ENCODE measurements at regions not wholly inside any gene's neighbourhood (a gene's known extent, or its start where the extent isn't known, plus 50 kb on each side); places are given as distances from the start of the nearest gene placed in this dataset.

DNA sequence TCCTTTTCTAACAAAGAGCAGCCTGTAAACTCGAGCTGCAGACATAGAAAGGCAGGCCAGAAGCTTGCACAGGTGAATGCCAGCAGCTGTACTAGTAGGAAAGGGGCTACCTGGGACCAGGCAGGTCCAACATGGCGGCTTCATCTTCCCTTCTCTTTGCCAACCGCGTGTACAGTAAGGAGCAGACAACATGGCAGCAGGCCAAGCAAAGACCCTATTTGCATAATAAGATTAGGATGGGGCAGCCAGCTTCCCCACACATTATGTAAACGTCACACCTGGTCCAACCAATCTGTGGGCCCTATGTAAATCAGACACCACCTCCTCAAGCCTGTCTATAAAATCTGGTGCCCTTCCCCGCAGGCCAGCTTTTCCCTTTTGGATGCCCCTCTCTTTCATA is 1186.5 kb upstream of the AUTS2 start:
- H3K4me3 ChIP-seq, result no peak overlapping the region
- intact Hi-C loops (cut with DNase I), result no loop called here
- H3K36me3 ChIP-seq, result no peaks in the 10 kb centered on the region
- no peaks in the 10 kb centered on the region for H3K4me1 ChIP-seq
- H3K27ac ChIP-seq, result no peak overlapping the region
- H3K27me3 ChIP-seq, result no peaks in the 10 kb centered on the region
- DNase-seq (ENCODE audit: low spot score in 2 of 2), result no peak
- TF ChIP-seq, protein P1, sequence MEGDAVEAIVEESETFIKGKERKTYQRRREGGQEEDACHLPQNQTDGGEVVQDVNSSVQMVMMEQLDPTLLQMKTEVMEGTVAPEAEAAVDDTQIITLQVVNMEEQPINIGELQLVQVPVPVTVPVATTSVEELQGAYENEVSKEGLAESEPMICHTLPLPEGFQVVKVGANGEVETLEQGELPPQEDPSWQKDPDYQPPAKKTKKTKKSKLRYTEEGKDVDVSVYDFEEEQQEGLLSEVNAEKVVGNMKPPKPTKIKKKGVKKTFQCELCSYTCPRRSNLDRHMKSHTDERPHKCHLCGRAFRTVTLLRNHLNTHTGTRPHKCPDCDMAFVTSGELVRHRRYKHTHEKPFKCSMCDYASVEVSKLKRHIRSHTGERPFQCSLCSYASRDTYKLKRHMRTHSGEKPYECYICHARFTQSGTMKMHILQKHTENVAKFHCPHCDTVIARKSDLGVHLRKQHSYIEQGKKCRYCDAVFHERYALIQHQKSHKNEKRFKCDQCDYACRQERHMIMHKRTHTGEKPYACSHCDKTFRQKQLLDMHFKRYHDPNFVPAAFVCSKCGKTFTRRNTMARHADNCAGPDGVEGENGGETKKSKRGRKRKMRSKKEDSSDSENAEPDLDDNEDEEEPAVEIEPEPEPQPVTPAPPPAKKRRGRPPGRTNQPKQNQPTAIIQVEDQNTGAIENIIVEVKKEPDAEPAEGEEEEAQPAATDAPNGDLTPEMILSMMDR (IDR thresholded peaks at IDR 0.05), result no peak
- no peaks in the 10 kb centered on the region for H3K9me3 ChIP-seq

DNA sequence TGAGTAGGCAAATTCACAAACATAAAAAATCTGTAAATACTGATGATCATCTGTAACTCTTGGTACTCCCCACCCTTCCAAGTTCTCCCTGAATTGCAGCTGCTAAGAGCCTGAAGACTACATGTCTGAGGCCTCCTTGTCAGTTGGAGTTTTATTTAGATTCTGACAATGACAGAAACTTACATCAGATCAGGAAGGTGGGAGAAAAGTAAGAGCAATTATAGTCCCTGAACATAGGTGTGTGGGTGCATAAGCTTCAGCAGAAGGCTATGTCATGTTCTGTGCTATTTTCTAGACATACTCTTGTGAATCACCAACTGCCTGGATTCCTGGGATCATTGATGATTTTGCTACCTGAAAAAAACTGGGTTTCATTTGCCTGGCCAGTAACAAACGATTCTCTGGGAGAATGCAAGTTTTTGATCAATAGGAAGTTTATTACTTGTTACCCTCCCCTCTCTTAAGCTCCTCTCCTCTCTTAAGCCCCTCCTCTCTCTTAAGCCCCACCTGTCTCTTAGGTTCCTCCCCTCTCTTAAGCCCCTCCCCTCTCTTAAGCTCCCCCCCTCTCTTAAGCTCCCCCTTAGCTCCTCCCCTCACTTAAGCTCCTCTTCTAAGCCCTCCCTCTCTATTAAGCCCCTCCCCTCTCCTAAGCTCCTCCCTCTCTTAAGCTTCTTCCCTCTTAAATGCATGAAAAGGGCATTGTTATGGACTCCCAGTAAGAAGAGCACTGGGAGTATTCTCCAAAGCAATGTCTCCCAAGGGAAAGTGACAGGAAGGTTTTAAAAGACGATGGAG is 1183.4 kb upstream of the AUTS2 start:
- intact Hi-C loops (cut with DNase I), result no loop called here
- Histone ChIP-seq H3K27me3 (no peaks in the 10 kb centered on the region), H3K4me3 (no peak overlapping the region), H3K4me1 (no peaks in the 10 kb centered on the region), H3K36me3 (no peaks in the 10 kb centered on the region), H3K27ac (no peak overlapping the region), H3K9me3 (peaks cover 0 to 4% of the 10 kb centered on the region in 2 donors)
- TF ChIP-seq, protein P1 (IDR thresholded peaks at IDR 0.05), result no peak
- DNase-seq (ENCODE audit: low spot score in 2 of 2), result no peak

- TF ChIP-seq, protein P1 (IDR thresholded peaks at IDR 0.05), result no peak
- peaks cover 0 to 4% of the 10 kb centered on the region in 2 donors for H3K9me3 ChIP-seq
Observed at GRCh38 chr7:68417002-68417401, 1181.3 kb upstream of the AUTS2 start.

DNA sequence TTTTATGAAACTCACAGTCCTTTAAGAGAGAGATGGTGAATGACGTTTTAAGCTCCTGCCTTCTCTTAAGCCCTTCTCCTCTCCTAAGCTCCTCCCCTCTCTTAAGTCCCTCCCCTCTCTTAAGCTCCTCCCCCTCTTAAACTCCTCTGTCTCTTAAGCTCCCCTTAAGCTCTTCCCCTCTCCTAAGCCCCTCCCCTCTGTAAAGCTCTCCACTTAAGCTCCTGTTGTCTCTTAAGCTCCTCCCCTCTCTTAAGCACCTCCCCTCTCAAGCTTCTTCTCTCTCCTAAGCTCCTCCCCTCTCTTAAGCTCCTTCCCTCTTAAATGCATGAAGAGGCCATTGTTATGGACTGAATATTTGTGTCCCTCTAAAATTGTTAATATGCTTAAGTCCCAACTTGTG is 1180.6 kb upstream of the AUTS2 start:
- DNase-seq (ENCODE audit: low spot score in 2 of 2), result no peak
- Histone ChIP-seq H3K36me3 (no peaks in the 10 kb centered on the region), H3K4me3 (no peak overlapping the region), H3K4me1 (no peaks in the 10 kb centered on the region), H3K27me3 (no peaks in the 10 kb centered on the region), H3K9me3 (peaks cover 0 to 4% of the 10 kb centered on the region in 2 donors), H3K27ac (no peak overlapping the region)
- intact Hi-C loops (cut with DNase I), result no loop called here
- TF ChIP-seq, protein P1 (IDR thresholded peaks at IDR 0.05), result no peak

More at GRCh38 chr7:68417002-68417401, 1181.3 kb upstream of the AUTS2 start:
- DNase-seq (ENCODE audit: low spot score in 2 of 2), result no peak
- no peaks in the 10 kb centered on the region for H3K4me1 ChIP-seq
- H3K27ac ChIP-seq, result no peak overlapping the region
- no peaks in the 10 kb centered on the region for H3K36me3 ChIP-seq
- intact Hi-C loops (cut with DNase I), result no loop called here
- no peaks in the 10 kb centered on the region for H3K27me3 ChIP-seq
- no peak overlapping the region for H3K4me3 ChIP-seq

DNA sequence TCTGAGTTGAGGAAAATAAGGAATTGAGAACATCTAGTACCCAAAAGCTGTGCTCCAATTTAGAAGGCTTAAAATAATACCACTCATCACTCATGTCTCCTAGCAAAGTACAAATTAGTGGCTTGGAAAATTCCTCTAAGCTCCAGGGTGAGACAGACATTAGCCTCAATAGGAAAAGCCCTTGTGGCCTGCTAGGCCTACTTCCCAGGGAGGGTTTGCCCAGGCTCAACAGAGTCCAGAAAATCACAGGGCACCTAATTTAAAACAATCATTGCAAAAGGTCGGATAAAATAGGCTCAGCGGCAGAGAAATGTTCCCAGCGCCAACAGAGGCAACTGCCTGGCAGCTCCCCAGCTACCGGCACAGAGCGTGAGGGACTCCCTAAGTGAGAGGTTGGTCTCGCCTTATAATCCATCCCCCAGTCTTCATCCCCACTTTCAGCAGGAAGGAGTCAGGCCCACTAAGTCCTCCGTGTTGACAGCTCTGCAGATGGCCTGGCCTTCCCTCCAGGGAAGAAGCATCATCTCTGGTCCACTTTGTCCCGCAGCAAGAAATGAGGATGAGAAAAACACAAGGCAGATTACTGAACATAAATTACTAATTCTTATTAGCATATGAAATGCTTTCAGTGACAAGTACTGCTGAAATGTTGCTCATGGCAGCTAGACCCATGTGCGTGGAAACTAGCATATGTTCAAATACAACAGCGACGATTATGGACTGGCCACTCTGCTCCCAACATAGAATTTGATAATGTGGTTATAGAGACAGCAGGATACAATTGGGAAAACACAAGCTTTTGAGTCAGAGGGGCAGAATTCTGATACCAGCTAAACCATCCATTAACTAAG is 1177.7 kb upstream of the AUTS2 start:
- peaks cover 0 to 4% of the 10 kb centered on the region in 2 donors for H3K9me3 ChIP-seq
- no peaks in the 10 kb centered on the region for H3K36me3 ChIP-seq
- DNase-seq (ENCODE audit: low spot score in 2 of 2), result peak; percentile 28 to 71
- peak overlapping the region; percentile 35 to 83 for H3K27ac ChIP-seq
- H3K27me3 ChIP-seq, result no peaks in the 10 kb centered on the region
- TF ChIP-seq, protein P1 (IDR thresholded peaks at IDR 0.05), result no peak
- intact Hi-C loops (cut with DNase I), result no loop called here
- no peak overlapping the region for H3K4me3 ChIP-seq
- H3K4me1 ChIP-seq, result no peaks in the 10 kb centered on the region
